Right lobe of liver (tissue), 6 donors: ENCODE measurements at regions not wholly inside any gene's neighbourhood (a gene's known extent, or its start where the extent isn't known, plus 50 kb on each side); places are given as distances from the start of the nearest gene placed in this dataset.

ENCODE experiments used
- ATAC-seq, 4 donors: fragments of 200-7000 bp; cut with Tn5 transposase; one replicate each; pipeline ENCODE4 v1.9.1; 2020; ENCODE audit warnings: mild to moderate bottlenecking in 4 of 4, moderate library complexity in 4 of 4
- DNase-seq, 3 donors: peaks; one replicate each; pipeline ENCODE4 v3.0.0-alpha.2; 2020
- H3K27ac ChIP-seq, 3 donors: fragments of 200-600 bp; one replicate each; pipeline ENCODE4 v1.8.0; 2022
- H3K27me3 ChIP-seq, 2 donors: fragments of 200-600 bp; one replicate each; pipeline ENCODE4 v1.8.0; 2022
- H3K36me3 ChIP-seq, 4 donors: fragments of 200-600 bp; sonication (generic) in 1 of 4; one replicate each; pipeline versions ENCODE4 v1.5.1 to v1.8.0; 2017 to 2022; ENCODE audit warnings: control low read depth in 1 of 4
- H3K4me1 ChIP-seq, 4 donors: fragments of 200-600 bp; sonication (generic) in 1 of 4; one replicate each; pipeline versions ENCODE4 v1.5.1 to v1.8.0; 2017 to 2022; ENCODE audit warnings: control low read depth in 1 of 4
- H3K4me3 ChIP-seq, 3 donors: fragments of 200-600 bp; one replicate each; pipeline ENCODE4 v1.8.0; 2022
- H3K9me3 ChIP-seq, 4 donors: fragments of 200-600 bp; sonication (generic) in 1 of 4; one replicate each; pipeline versions ENCODE4 v1.5.1 to v1.8.0; 2017 to 2022; ENCODE audit warnings: control low read depth in 1 of 4
- CTCF ChIP-seq, 4 donors: fragments of 200-600 bp in 3 of 4; fragments of 450-650 bp in 1 of 4; IDR thresholded peaks; one replicate each; pipeline versions ENCODE4 v1.5.1 to v1.8.0; 2016 to 2022; ENCODE audit warnings: antibody characterized with exemption in 4 of 4, mild to moderate bottlenecking in 2 of 4
- POLR2A ChIP-seq: fragments of 450-650 bp; IDR thresholded peaks from one replicate; pipeline ENCODE4 v1.6.1; 2017; ENCODE audit warnings: antibody characterized with exemption, mild to moderate bottlenecking
- WGBS: methylation state at CpG from one replicate; pipeline ENCODE4 v1.1.6; 2018; ENCODE audit warnings: low coverage, low lambda C conversion rate; ENCODE audit not compliant: insufficient coverage; ENCODE audit errors: missing lambda C conversion rate; 5-methylcytosine and 5-hydroxymethylcytosine counted together
- intact Hi-C, 2 donors: fragments of 100-400 bp; cut with DNase I; formaldehyde crosslinking; loops; one replicate each; pipeline versions ENCODE4 v1.11.2 to v1.14.1; 2022
- donor health status: DM: no; HTN: yes; CAD: no.
- donor health status: DM: no; HTN: no; CAD: no.
- donor health status: DM: no; HTN: no; CAD: no.
- donor health status: DM: no; HTN: yes; CAD: no.
- donor health status: DM: no; HTN: yes; CAD: no.

- WGBS, result 36% methylated on average over 1 of the region's 1 CpG
- H3K9me3 ChIP-seq, result no peaks in the 10 kb centered on the region
- H3K36me3 ChIP-seq, result no peaks in the 10 kb centered on the region
- no peaks in the 10 kb centered on the region for H3K27me3 ChIP-seq
- DNase-seq (no peak), ATAC-seq (no peak)
- intact Hi-C loops, result no loop called here
- no peak for TF ChIP-seq CTCF (IDR thresholded peaks at IDR 0.05)
- TF ChIP-seq POLR2A, result no peak
- no peak overlapping the region for H3K27ac ChIP-seq
- H3K4me3 ChIP-seq, result no peak overlapping the region
- no peaks in the 10 kb centered on the region for H3K4me1 ChIP-seq
Observed at GRCh38 chr18:24926649-24927048, 425.3 kb downstream of the ZNF521 start.

GRCh38 chr18:24928301-24928878 lies 423.6 kb downstream of the ZNF521 start:
- no peaks in the 10 kb centered on the region for H3K36me3 ChIP-seq
- no peaks in the 10 kb centered on the region for H3K9me3 ChIP-seq
- DNase-seq (no peak), ATAC-seq (no peak)
- no peak for TF ChIP-seq POLR2A
- no peak for TF ChIP-seq CTCF (IDR thresholded peaks at IDR 0.05)
- WGBS, result 47% methylated on average over 8 of the region's 8 CpGs
- H3K4me3 ChIP-seq, result no peak overlapping the region
- intact Hi-C loops, result no loop called here
- no peaks in the 10 kb centered on the region for H3K4me1 ChIP-seq
- H3K27me3 ChIP-seq, result no peaks in the 10 kb centered on the region
- H3K27ac ChIP-seq, result no peak overlapping the region

DNA sequence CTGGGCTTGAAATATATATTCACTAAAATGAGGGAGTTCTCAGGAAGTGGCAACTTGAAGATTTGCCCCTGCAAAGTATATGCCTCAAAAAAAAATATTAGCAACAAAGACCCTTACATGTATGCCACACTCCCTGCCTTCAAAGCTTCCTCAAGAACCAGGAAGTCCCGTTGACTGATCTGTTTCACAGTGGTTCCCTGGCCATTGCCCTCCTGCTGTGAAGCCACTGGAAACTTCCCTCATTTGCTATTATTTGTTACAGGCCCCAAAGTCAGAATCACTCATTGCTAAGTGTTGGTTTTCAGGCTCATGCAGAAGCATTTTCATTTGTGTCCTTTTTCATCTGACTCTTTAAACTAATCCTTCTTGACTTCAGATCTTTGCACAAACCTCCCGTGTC lies 421.5 kb downstream of the ZNF521 start:
- WGBS, result 65% methylated on average over 2 of the region's 2 CpGs
- no peak for DNase-seq
- no peak overlapping the region for H3K4me3 ChIP-seq
- TF ChIP-seq POLR2A (no peak), CTCF (IDR thresholded peaks at IDR 0.05) (no peak)
- no peaks in the 10 kb centered on the region for H3K36me3 ChIP-seq
- ATAC-seq, result no peak
- H3K4me1 ChIP-seq, result no peaks in the 10 kb centered on the region
- intact Hi-C loops, result no loop called here
- no peaks in the 10 kb centered on the region for H3K9me3 ChIP-seq
- no peaks in the 10 kb centered on the region for H3K27me3 ChIP-seq
- no peak overlapping the region for H3K27ac ChIP-seq

DNA sequence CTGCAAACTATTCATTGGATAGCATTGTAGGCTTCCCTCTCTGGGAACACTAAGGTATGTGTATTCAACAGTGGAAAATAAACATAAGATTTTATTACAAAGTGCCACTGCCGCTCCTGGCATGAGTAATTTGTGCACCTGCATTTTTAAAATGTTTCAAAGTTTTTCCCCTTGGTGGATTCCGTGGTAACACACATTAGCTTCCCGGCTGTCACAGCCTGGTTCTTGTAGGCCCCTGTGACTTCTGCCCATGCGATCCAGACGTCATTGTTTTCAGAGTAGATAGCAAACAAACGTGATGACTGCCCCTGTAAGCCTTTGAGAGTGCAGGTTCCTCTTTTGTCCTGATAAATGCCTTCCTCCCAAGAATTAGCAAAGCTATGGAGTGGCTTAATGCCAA lies 421.0 kb downstream of the ZNF521 start:
- no peak for DNase-seq
- H3K4me3 ChIP-seq, result no peak overlapping the region
- WGBS, result 29% methylated on average over 6 of the region's 6 CpGs
- H3K4me1 ChIP-seq, result no peaks in the 10 kb centered on the region
- TF ChIP-seq POLR2A (no peak), CTCF (IDR thresholded peaks at IDR 0.05) (no peak)
- no peaks in the 10 kb centered on the region for H3K9me3 ChIP-seq
- intact Hi-C loops, result no loop called here
- no peak overlapping the region for H3K27ac ChIP-seq
- H3K36me3 ChIP-seq, result no peaks in the 10 kb centered on the region
- H3K27me3 ChIP-seq, result no peaks in the 10 kb centered on the region
- no peak for ATAC-seq

DNA sequence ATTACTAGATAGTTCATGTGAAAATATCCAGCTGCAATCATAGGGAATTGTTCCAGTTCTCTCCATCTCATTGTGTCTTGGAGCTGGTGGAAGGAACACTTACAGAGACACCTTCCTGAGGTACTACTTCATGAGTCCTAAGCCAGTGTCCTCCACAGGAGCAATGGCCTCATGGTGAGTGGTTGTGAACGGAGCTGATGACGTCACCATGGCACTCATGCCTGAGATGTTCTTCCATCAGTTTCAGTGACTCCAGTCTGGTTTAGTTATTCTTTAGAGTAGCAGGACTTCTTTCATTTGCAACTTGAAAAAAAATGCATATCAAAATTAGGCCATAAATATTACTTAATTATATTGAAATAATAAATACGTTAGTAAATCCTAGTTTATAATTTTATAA lies 418.6 kb downstream of the ZNF521 start:
- whole genome bisulfite sequencing, result 69% methylated on average over 3 of the region's 3 CpGs
- no peak for ATAC-seq

More for the DNA sequence above, 418.6 kb downstream of the ZNF521 start:
- Histone ChIP-seq H3K4me1 (no peaks in the 10 kb centered on the region), H3K9me3 (no peaks in the 10 kb centered on the region), H3K4me3 (no peak overlapping the region), H3K36me3 (no peaks in the 10 kb centered on the region), H3K27ac (no peak overlapping the region), H3K27me3 (no peaks in the 10 kb centered on the region)
- no peak for TF ChIP-seq CTCF (IDR thresholded peaks at IDR 0.05)
- TF ChIP-seq POLR2A, result no peak
- intact Hi-C loops, result no loop called here
- no peak for DNase-seq
